Kidney epithelial cell (primary cell): ENCODE measurements at regions not wholly inside any gene's neighbourhood (a gene's known extent, or its start where the extent isn't known, plus 50 kb on each side); places are given as distances from the start of the nearest gene placed in this dataset.

Experiments used
- DNase-seq: peaks from one replicate; pipeline ENCODE4 v3.0.0-alpha.2; 2010; ENCODE audit warnings: low read depth
- H3K27me3 ChIP-seq: 2 replicates; pipeline ENCODE4 v1.6.0; 2011; ENCODE audit warnings: low read length; ENCODE audit not compliant: control insufficient read depth, insufficient read depth
- H3K36me3 ChIP-seq: 2 replicates; pipeline ENCODE4 v1.5.1; 2011; ENCODE audit warnings: low read length; ENCODE audit not compliant: control insufficient read depth, insufficient read depth
- H3K4me3 ChIP-seq: 2 replicates; pipeline ENCODE4 v1.5.1; 2011; ENCODE audit warnings: low read depth, mild to moderate bottlenecking, control low read depth, low read length
- CTCF ChIP-seq: IDR thresholded peaks from 2 replicates; pipeline ENCODE4 v1.5.1; 2011; ENCODE audit warnings: mild to moderate bottlenecking, moderate library complexity, low read length, control low read depth, inconsistent platforms; ENCODE audit not compliant: insufficient read depth, poor library complexity, severe bottlenecking

DNA sequence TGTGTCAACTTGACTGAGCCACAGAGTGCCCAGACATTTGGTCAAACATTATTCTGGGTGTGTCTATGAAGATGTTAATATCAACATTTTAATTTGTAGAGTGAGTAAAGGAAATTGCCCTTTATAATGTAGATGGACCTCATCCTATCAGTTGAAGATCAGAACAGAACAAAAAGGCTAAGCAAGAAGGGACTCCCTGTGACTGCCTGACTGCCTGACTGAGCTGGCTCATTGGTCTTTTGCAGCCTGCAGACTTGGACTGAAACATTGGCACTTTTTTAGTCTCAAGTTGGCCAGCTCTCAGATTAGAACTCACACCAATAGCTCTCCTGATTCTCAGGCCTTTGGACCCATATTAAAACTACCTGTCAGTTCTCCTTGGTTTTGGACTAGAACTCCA lies 600.4 kb upstream of the SLITRK6 start:
- no peak for TF ChIP-seq CTCF
- DNase-seq: no peak
- no peaks in the 10 kb centered on the region for H3K36me3 ChIP-seq
- H3K27me3 ChIP-seq: no peaks in the 10 kb centered on the region
- H3K4me3 ChIP-seq: no peak overlapping the region

DNA sequence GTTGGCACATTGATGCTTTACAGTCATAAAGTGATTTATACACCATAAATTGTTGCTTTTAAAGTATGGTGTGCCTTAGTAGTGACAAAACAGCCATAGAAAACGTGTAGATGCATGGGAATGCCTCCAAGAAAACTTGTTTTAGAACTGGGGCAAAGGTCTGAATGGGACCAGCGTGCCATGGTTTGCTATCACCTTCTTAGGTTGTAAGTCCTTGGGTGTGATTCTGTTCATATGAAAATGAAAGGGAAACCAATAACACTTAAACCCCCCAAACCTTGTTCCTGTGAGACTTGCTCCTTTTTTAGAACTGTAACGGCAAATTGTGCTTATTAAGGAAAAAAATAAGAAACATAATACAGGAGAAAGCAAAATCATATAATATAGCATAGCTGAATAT lies 603.3 kb upstream of the SLITRK6 start:
- no peak for DNase-seq
- H3K4me3 ChIP-seq: no peak overlapping the region
- no peaks in the 10 kb centered on the region for H3K27me3 ChIP-seq
- no peaks in the 10 kb centered on the region for H3K36me3 ChIP-seq
- TF ChIP-seq CTCF: no peak

DNA sequence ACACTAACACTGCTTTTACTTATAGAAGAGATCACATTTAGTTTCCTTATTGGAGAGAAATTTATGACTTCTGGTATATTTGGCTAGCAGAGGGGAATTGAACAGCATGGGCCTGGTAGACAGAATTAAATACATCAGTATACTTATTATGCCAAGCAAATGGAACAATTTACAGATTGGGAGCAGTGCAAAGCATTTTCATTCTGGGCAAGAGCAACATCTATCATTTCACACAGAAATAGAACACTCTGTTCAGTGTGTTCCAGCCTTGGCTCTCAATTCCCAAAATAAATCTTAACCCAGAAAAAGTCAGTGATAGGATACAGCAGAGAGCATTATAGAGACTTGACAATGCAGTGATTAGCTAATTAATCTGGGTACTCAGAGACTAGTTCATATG lies 604.0 kb upstream of the SLITRK6 start:
- DNase-seq: no peak
- Histone ChIP-seq H3K36me3 (no peaks in the 10 kb centered on the region), H3K27me3 (no peaks in the 10 kb centered on the region), H3K4me3 (no peak overlapping the region)
- no peak for TF ChIP-seq CTCF

DNA sequence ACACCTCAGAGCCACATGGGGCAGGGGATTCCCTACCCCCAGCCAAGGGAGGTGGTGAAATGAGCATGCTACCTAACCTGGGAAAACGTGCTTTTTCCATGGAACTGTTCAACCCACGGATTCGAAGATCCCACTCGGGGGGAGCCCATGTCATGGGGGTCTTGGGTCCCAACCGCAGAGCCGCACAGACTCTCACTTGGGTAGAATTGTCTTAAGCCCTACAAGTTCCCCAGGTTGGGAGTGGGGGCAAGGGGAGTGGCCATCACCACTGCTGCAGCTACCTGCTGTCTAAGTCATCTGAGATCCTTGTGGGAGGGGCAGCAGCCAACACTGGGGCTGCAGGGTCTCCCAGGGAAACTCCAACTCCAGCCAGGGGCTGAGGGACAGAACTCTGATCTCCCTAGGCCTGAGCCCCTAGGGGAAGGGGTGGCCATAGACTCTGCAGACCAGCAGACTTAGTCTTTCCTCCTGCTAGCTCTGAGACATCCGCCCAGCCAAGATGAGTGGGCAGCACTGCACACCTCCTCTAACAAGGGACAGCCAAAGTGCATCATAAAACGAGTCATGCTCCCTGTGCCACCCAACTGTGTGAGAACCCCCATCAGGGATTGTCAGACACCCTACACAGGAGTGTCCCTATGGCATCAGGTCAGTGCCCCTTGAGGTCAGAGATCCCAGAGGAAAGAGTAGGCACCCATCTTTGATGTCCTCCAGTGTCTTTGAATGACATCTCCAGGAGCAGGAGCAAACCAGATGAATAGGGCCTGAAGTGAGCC lies 610.4 kb upstream of the SLITRK6 start:
- H3K27me3 ChIP-seq: no peaks in the 10 kb centered on the region
- no peaks in the 10 kb centered on the region for H3K36me3 ChIP-seq
- no peak for DNase-seq
- no peak for TF ChIP-seq CTCF
- no peak overlapping the region for H3K4me3 ChIP-seq

GRCh38 chr13:86425170-86425815 lies 626.1 kb upstream of the SLITRK6 start:
- Histone ChIP-seq H3K27me3 (no peaks in the 10 kb centered on the region), H3K36me3 (no peaks in the 10 kb centered on the region), H3K4me3 (no peak overlapping the region)
- no peak for TF ChIP-seq CTCF
- DNase-seq: no peak
